GM23338 (cell line): ENCODE measurements at regions not wholly inside any gene's neighbourhood (a gene's known extent, or its start where the extent isn't known, plus 50 kb on each side); places are given as distances from the start of the nearest gene placed in this dataset.

Experiments
- CREB1 ChIP-seq: fragments of 250-450 bp; sonication (Bioruptor Pico); IDR thresholded peaks from 2 replicates; pipeline ENCODE4 v1.5.0; 2020; ENCODE audit warnings: low read depth, mild to moderate bottlenecking, moderate library complexity
- CTCF ChIP-seq, 2 experiments: fragments of 200-600 bp in 1 of 2; sonication (generic) in 1 of 2; conservative IDR thresholded peaks; 2 replicates each; pipeline versions ENCODE4 v1.5.1 to v1.6.1; 2016 to 2017; ENCODE audit warnings: antibody characterized with exemption in 2 of 2, low read depth in 2 of 2, mild to moderate bottlenecking in 2 of 2, moderate library complexity in 1 of 2
- EZH2 ChIP-seq: fragments of 200-600 bp; sonication (generic); IDR thresholded peaks from one replicate; pipeline ENCODE4 v1.8.0; 2017; ENCODE audit warnings: antibody characterized with exemption, mild to moderate bottlenecking, low read depth; ENCODE audit not compliant: unreplicated experiment
- EZH2phosphoT487 ChIP-seq: fragments of 200-600 bp; sonication (generic); IDR thresholded peaks from one replicate; pipeline ENCODE4 v1.8.1; 2018; ENCODE audit warnings: antibody characterized with exemption; ENCODE audit not compliant: unreplicated experiment
- JUNB ChIP-seq: IDR thresholded peaks from one replicate; pipeline ENCODE4 v1.6.1; 2016; ENCODE audit warnings: antibody characterized with exemption; ENCODE audit not compliant: unreplicated experiment
- NANOG ChIP-seq: IDR thresholded peaks from 2 replicates; pipeline ENCODE4 v1.6.1; 2016; ENCODE audit warnings: antibody characterized with exemption, borderline replicate concordance
- POLR2AphosphoS5 ChIP-seq: IDR thresholded peaks from 2 replicates; pipeline ENCODE4 v1.6.1; 2016; ENCODE audit warnings: antibody characterized with exemption, low read depth
- REST ChIP-seq: IDR thresholded peaks from one replicate; pipeline ENCODE4 v1.6.1; 2018; ENCODE audit warnings: antibody characterized with exemption; ENCODE audit not compliant: unreplicated experiment
- TF ChIP-seq, protein P1 (sequence below): fragments of 250-450 bp; sonication (Bioruptor Pico); IDR thresholded peaks from 2 replicates; pipeline ENCODE4 v1.5.0; 2020; ENCODE audit warnings: mild to moderate bottlenecking, moderate library complexity

- TF ChIP-seq CTCF (conservative IDR thresholded peaks at IDR 0.05; ENCODE audit: low read depth in 2 of 2) (no peak), EZH2phosphoT487 (no peak), JUNB (no peak), EZH2 (no peak), CREB1 (CRISPR knock-in tag) (no peak), POLR2AphosphoS5 (no peak), REST (no peak), NANOG (no peak)
- TF ChIP-seq, protein P1, sequence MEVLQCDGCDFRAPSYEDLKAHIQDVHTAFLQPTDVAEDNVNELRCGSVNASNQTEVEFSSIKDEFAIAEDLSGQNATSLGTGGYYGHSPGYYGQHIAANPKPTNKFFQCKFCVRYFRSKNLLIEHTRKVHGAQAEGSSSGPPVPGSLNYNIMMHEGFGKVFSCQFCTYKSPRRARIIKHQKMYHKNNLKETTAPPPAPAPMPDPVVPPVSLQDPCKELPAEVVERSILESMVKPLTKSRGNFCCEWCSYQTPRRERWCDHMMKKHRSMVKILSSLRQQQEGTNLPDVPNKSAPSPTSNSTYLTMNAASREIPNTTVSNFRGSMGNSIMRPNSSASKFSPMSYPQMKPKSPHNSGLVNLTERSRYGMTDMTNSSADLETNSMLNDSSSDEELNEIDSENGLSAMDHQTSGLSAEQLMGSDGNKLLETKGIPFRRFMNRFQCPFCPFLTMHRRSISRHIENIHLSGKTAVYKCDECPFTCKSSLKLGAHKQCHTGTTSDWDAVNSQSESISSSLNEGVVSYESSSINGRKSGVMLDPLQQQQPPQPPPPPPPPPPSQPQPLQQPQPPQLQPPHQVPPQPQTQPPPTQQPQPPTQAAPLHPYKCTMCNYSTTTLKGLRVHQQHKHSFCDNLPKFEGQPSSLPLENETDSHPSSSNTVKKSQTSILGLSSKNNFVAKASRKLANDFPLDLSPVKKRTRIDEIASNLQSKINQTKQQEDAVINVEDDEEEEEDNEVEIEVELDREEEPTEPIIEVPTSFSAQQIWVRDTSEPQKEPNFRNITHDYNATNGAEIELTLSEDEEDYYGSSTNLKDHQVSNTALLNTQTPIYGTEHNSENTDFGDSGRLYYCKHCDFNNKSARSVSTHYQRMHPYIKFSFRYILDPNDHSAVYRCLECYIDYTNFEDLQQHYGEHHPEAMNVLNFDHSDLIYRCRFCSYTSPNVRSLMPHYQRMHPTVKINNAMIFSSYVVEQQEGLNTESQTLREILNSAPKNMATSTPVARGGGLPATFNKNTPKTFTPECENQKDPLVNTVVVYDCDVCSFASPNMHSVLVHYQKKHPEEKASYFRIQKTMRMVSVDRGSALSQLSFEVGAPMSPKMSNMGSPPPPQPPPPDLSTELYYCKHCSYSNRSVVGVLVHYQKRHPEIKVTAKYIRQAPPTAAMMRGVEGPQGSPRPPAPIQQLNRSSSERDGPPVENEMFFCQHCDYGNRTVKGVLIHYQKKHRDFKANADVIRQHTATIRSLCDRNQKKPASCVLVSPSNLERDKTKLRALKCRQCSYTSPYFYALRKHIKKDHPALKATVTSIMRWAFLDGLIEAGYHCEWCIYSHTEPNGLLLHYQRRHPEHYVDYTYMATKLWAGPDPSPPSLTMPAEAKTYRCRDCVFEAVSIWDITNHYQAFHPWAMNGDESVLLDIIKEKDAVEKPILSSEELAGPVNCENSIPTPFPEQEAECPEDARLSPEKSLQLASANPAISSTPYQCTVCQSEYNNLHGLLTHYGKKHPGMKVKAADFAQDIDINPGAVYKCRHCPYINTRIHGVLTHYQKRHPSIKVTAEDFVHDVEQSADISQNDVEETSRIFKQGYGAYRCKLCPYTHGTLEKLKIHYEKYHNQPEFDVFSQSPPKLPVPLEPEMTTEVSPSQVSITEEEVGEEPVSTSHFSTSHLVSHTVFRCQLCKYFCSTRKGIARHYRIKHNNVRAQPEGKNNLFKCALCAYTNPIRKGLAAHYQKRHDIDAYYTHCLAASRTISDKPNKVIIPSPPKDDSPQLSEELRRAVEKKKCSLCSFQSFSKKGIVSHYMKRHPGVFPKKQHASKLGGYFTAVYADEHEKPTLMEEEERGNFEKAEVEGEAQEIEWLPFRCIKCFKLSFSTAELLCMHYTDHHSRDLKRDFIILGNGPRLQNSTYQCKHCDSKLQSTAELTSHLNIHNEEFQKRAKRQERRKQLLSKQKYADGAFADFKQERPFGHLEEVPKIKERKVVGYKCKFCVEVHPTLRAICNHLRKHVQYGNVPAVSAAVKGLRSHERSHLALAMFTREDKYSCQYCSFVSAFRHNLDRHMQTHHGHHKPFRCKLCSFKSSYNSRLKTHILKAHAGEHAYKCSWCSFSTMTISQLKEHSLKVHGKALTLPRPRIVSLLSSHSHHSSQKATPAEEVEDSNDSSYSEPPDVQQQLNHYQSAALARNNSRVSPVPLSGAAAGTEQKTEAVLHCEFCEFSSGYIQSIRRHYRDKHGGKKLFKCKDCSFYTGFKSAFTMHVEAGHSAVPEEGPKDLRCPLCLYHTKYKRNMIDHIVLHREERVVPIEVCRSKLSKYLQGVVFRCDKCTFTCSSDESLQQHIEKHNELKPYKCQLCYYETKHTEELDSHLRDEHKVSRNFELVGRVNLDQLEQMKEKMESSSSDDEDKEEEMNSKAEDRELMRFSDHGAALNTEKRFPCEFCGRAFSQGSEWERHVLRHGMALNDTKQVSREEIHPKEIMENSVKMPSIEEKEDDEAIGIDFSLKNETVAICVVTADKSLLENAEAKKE = no peak
Observed at GRCh38 chr4:79823148-79823763, 249.8 kb downstream of the ANTXR2 start.
